Amniotic epithelial cell (primary cell): ENCODE measurements at regions not wholly inside any gene's neighbourhood (a gene's known extent, or its start where the extent isn't known, plus 50 kb on each side); places are given as distances from the start of the nearest gene placed in this dataset.
"Not testable (repeated sequence)": the region's sequence is repeated elsewhere in the genome, so short reads cannot be mapped to it uniquely, and the experiment has no call there.

Experiments
- DNase-seq: peaks from one replicate; pipeline ENCODE4 v3.0.0-alpha.2; 2010; ENCODE audit warnings: low read depth

DNA sequence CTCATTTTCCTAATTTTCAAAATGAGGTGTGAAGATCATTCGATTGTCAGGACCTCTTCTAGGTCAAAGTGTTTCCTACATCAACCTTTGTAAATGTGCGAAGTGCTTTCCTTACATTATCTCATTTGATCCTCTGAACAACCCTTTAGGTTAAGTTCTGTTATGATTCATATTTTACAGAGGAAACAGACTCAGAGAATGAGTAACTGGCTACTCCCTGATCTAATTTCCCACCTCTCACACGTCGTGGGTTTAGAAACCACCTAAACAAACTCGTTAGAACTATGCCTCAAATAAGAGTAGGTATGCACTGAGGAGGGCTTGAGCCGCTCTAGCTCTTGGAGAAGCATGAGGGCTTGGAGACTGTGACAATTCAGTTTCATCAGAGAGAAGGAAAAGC, 148.6 kb downstream of the CD47 start:
- peak; percentile 25 for DNase-seq

DNA sequence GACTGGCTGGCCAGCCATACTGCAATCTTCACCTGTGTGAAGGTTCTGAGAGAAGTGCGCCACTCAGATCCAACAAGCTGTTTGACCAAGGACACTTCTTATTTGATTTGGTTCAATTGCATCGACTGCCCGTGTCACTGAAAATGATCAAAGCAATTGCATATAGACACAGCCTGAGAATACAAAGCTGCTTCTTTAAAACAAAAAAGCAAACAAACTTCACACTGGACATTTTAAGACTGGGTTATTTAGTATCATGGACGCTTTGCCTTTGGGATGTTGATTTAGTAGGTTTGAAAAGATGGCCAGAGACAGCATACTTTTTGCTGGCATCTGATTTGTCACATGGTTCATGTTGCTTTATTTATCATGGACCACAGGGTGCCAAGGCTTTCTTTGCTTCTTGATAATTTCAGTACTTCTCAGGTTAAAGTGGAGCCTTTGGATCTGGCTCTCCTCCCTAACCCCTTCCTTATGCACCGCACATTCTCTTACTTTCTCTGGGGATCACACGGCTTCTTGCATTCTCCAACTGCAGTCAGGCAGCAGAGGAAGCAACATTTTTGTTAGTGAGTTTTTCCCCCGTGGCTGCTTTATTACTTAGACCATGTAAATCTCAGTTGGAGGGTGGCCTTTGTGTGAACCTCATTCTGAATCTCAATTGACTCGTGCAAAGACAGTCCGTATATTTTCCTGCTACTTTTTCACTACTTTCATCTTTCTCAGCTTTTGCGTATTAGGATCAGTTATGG, 151.0 kb downstream of the CD47 start:
- DNase-seq: no peak

DNA sequence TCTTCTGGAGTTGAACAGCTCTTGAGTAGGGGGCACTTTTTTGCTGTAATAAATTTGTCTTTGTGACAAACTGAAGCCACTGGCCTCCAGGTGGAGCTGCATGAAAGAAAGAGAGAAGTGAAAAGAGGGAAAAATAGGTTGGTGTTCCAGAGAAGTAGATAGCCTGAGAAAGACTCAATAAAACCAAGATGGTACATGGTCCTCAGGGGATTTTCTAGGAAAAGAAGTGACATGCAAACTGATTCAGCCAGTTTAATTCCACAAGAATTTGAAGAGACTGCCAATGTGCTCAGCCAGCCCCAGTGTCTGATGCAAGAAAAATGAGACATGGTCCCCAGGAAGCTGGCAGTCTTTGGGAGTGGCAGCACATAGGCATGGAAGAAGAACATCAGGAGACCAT, 152.7 kb downstream of the CD47 start:
- peak; percentile 35 for DNase-seq

DNA sequence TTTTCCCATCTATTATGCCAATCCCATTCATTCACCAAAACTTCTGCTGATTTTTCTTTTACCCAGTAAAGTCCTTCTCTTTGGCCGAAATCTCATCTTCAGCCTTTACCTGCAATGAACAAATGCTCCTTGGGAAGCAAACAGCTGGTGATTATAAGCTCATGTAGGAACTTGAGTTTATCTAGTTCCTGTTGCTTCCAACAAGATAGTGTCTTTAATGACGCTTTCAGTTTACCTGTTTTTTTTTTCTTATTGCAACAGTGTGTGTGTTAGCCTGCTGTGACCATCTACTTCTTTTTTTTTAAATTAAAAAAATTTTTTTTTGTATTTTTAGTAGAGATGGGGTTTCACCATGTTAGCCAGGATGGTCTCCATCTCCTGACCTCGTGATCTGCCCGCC, 156.0 kb downstream of the CD47 start:
- DNase-seq: no peak

DNA sequence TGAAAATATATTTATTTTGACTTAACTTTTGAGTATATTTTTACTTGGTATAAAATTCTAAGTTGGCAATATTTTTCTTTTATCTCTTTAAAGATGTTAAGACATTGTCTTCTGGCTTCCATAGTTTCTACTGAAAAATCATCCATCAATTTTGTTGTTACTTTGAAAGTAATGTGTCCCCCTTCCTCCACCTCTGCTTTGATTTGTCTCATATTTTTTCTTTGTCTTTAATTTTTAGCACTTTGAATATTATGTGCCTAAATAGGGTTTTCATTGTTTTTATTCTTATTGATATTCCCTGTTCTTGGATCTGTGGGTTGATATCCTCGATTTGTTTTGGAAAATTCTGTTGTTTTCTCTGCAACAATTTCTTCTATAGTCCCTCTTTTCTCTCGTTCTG, 157.4 kb downstream of the CD47 start:
- DNase-seq: no peak

DNA sequence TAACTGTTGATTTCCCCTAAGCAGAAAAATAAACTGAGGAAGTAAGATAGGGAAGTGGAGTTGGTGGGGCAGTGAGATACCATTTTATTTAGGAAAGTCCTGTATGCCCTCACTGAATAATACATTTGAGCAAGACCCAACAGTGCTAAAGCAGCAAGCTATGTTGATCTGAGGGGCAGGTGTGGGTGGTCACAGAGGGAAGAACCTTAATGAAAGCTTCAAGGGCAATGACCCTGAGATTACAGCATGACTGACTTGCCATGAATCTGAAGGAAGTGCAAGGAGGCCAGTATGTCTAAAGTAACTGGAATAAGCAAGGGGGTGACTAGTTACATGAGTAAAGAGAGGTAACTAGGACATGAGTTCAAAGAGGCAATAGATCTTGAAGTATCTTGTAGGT, 159.5 kb downstream of the CD47 start:
- DNase-seq: no peak

DNA sequence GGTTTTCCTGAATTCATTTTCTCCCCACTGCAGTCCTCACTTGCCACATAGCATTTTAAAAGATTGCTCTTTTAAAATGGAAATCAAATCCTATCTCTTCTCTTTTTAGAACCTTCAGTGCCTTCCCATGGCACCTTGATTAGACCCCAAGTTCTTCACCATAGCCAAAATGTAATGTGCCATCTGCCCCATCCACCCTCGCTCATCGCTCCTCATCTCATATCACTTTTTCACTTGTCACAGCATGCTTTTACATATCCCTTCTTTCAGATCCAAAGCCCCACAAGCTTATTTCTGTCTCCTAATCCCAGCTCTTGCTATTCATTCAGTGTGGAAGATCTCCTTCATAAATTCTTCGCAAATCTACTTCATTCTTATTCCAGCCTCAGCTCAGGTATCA, 161.7 kb downstream of the CD47 start:
- no peak for DNase-seq

DNA sequence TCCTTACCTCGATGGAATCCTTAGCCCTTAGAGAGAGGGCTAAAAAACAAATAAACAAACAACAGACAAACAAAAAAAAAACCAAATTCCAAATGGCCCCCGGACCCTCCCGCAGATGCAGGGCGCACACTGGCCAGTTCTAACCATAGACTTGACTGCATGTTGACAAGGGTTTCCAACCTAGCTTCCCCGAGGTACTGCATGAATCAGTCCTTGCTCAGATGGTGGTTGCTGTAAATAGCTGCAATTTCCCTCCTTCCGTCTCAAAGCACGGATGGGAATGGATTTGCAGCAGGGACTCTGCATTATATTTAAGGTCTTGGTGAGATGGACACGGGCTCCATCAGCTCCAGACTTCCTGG, 162.8 kb downstream of the CD47 start:
- DNase-seq: peak; percentile 49

DNA sequence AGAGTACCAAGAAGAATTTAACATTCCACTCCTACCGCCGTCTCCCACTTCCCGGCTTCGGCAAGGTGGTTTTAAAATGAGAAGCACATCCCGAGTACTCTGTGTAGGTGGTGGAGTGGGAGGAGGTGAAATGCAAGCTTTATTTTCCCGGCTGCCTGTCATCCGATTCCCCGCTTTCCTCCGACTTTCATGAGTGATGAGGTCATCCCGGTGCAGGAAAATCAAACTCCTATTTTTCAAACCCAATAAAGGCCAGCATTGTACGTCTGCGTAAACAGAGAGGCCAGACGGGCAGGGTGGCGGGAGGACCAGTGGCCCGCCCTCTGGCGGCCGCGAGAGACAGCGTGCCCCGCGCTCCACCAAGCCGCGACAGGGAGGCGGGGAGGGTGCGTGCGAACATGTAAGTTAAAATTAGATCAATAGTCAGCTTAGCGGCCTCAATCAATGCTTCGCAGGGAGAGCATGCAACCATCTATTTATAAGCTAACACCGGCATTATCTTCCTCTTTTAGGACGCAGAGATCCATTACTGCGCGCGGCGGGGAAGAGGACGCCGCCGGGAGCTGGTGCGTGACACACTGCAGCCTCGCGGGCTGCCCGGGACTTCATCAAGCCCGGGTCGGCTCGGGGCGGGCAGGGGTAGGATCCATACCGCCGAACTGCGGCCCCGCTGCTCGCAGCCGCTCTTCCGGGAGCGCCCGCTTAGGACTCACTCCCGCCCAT, 163.3 kb downstream of the CD47 start:
- peak; percentile 61 for DNase-seq

DNA sequence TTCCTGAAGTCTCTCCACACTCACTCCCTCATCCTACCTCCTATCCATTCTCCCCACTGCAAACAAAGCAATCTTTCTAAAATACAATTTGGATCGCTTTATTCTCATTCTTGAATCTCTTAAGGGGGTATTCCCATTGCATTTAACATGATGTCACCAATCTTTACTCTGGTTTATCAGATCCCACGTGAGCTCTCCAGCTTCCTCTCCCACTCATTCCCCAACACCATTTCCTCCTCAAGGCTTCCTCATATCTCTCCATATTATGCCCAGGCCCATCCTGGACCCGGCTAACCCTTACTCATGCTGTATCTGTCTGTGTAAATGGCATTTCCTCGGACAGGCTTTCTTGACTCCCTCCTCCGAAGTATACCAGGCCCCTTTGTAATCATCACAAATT, 165.0 kb downstream of the CD47 start:
- no peak for DNase-seq

DNA sequence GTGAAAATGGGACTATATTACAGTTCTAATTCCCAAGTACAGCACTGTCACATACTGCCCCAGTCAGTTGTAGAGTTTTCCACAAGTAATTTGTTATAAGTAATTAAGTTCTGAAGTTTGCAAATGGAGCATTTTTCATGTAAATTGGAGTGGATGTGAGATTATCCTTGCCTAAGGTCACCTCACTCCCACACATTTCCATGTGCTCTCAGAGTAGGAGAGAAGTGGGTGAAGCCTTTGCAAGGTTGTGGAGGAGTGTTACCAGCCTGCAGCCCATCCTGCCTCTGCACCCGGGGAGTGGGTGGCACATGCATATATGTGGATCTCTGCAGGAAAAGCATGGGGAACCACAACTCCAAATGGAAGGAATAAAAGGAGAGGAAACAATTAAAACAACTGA, 169.8 kb downstream of the CD47 start:
- DNase-seq: no peak

DNA sequence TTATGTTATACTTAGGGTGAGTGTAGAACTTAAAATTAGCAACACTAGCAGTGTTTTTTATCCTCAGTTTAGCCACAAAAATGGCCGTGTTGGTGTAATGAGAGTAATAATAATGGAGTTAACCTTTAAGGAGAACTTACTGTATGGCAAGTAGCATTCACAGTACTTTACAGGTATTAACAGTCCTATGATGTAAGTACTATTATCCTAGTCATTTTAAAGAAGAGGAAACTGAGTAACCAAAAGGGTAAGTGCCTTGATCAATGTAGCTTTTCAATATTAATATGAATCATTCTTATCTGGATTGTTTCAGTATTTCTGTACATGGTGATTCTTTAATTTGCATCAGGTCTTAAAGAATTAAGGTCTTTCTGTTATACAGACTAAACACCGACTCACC, 170.3 kb downstream of the CD47 start:
- DNase-seq: no peak

DNA sequence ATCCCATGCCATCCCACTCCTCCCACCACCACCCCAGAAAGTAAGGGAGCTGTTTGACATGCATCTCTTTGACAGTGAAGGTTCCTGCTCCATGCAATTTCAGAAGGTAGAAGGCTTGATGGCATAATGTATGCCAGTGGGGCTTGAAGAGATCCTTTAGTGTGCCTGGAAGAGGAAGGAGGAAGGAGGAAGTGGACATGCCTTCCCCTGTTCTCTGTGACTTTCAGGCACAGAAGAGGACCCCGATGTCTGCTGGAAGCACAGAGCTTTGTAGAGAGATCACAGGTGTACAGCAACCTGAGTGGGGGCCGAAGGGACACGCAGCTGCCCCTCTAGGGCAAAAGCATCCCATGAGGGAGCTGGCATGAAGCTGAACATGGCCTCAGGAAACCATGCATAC, 171.6 kb downstream of the CD47 start:
- no peak for DNase-seq

DNA sequence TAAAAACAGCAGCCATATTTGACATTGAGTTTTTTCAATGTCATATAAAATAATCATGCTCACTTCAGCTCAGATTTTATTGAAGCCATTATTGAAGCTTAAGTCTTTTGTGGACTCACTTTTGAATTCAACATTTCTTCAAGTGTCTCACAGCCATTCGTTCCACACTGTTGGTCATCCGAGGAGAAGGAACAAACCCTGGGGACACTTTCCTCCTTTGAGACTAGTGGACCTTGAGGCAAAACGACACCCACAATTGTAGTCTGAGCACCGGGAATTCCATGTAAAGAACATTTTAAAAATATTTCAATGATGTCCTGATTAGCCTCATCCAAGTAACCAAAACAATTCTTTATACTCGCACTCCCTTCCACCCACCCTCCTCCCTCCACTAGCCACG, 174.7 kb downstream of the CD47 start:
- no peak for DNase-seq

DNA sequence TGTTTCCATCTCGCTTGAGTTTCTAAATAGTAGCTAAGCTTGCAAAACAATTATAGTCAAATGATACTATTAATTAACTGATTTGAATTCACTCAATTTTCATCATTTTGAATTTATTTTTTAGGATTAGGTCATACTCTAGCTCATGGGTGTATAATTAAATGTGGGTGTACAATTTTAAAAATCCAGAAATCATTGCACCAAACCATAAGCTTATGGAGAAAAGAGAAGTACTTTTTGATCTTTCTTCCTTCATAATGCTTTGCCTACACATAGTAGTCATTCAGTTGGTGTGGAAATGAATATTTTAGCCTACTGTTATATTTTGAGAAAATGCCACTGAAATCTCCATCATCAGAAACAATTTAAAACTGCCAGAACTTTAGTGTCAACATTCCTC, 175.1 kb downstream of the CD47 start:
- no peak for DNase-seq

DNA sequence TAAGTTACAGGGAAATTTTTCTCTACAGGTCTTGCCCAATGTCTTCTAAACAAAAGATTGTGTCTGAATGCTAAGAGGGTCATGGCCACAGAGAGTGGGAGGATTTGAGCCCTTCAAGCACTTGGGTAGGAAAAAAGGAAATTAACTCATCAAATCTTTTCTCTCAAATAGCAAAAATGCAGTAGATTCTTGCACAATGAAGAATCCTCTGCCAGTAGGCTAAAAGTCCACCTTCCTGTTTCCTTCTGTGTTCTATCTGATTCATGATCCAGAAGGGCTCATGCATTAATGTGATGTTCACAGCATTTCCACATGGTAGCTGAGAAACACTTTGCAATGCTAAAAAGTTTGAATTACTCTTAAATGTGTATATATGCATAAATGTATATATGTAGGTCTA, 177.1 kb downstream of the CD47 start:
- DNase-seq: peak; percentile 74

DNA sequence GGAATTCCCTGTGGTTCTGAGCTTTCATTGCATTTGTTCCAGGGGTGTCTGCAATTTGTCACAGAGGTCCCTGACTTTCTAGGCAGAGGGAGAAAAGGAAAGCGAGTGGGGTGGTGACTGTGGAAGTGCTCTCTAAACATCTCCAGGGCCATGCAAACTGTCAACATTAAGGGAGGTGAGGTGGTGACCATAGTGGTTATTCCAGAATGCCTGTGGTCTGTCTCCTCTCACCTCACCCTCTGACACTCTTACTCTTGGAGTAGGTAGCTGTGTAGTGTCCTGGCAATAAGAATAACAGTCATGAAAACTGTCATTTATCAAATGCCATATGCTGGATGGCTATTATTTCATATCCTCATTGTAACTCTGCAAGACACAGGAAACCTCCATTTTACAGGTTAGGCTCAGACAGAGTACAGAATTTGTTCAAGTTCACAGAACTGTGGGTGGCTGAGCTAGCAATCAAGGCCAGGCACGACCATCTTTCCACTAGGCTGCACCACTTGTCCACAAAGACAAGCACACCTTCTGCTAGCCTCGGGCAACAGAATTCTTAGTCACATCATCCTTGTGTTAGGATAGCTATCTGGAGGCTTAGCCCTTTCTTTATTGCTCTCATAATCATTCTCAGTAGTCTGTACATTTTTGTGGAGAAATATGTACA, 179.4 kb downstream of the CD47 start:
- no peak for DNase-seq

DNA sequence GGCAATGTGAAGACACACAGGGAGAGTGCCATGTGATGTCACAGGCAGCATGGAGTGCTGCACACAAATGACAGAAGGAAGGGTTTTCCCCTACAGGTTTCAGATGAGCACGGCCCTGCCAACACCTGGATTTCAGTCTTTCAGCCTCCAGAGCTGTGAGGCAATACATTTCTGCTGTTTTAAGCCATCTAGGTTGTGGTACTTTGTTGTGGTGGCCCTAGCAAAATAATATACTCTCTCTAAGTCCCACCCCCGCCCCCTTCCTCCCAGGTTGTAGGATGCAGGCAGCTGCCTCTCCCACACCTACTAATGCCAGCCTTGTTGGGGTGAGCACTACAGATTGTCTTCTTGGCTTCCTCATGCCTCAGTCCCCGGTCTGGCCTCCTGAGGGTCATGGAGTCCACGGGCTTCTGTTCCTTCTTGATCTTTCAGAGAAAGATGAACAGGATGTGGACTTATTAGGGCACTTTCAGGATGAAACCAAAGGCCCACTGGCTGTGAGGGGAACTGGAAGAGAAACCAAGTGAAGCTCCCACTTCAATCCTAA, 180.0 kb downstream of the CD47 start:
- no peak for DNase-seq

DNA sequence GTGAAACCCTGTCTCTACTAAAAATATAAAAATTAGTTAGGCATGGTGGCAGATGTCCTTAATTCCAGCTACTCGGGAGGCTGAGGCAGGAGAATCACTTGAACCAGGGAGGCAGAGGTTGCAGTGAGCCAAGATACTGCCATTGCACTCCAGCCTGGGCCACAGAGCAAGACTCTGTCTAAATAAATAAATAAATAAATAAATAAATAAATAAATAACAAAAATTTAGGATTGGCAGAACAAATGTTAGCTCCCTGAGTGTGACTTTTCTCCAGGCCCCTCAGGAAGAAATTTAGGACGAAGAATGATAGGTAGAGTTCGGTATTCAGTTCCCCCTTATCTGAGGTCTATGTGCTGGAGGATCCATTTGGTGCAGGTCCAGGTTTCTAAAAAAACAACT, 181.2 kb downstream of the CD47 start:
- not testable (repeated sequence) for DNase-seq

DNA sequence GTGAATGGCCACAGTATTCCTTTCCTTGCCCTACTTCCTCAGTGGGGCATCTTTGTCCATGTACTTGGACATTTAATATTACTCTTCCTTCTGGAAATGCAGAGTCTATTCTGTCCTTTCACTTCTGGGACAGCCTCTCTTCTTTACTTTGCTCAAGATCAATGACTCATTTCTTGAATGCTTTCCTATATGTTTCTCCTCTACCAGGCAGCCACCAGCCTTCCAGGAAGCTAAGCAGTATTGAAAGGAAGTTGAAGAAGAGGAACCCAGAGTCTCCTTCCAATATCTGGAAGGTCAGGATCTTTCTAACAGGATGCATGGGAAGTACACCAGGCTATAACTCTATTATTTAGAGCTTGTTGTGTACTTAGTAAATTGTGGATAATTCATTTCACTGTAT, 182.8 kb downstream of the CD47 start:
- no peak for DNase-seq

DNA sequence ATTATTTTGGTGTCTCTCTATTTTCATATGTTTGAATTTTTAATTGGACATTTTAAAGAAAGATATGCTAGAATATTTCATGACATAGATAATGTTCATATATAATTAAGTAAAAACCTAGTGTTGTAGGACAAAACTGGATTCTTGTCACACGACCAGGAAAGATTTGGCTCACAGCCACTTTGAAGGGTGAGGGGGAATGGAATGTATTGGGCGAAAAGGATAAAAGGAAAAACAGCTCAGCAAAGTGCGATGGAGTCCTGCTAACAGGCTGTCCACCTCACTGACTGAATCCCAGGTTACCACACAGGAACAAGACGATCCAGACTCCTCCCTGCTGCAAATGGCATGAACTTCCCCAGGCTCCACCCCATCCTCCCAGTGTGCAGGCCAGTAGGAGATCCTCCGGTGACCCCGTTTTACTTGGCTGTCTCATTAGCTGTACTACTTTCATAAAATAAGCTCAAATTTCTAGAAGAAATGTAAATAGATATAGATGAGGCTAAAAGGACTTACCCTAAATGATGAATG, 186.2 kb downstream of the CD47 start:
- DNase-seq: no peak

DNA sequence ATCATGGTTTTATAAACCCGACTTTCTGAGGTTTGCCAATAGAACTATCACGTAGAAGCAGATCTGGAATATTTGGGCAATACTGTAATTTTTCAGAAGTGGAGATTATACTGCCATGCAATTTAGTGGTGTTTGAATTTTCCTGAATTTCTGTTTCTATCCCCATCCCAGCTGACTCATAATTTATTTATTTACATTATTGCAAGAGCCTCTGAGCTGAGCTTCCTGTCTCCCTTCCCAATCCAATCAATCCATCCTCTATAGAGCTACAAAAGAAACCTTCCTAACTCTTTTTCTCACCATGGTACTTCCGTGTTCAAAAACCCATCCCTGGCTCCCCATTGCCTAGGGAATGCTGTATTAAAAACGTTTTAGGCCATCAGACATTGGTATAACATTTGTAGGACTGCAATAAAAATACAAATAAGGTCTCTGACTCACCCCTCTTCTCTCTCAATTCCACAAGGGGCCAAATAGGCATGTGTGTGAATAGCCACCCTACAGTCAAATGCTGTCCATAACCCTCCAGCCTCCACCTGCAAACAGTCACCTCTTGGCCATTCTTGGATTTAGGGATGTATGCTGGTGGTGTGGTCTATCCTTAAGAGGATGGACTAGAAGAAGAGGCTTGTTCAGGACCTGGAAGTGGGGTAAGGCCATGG, 190.7 kb downstream of the CD47 start:
- no peak for DNase-seq
